GM12892 (cell line): ENCODE measurements at regions not wholly inside any gene's neighbourhood (a gene's known extent, or its start where the extent isn't known, plus 50 kb on each side); places are given as distances from the start of the nearest gene placed in this dataset.

ENCODE experiments used
- POLR2A ChIP-seq: IDR thresholded peaks from 2 replicates; pipeline ENCODE4 v1.6.1; 2011; ENCODE audit warnings: low read depth, low read length, control low read depth
- POLR2AphosphoS5 ChIP-seq: IDR thresholded peaks from 2 replicates; pipeline ENCODE4 v1.6.1; 2011; ENCODE audit warnings: low read depth, low read length, control low read depth

DNA sequence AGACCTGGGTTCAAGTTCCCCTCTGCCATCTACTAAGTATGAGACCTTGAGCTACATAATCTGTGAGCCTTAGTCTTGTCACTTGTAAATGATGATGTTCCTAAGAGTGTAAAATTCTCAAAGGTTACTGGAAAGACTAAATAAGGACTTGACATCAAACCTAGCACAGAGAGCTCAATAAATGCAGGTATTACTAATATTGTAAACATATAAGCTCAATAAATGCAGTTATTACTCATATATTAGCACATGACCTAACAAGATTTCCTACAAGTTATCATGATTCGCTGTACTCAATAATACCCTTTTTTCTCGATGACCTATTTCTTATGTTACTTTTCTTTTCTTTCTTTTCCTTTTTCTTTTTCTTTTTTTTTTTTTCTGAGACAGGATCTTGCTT lies 174.9 kb downstream of the ZNF281 start:
- TF ChIP-seq POLR2A (no peak), POLR2AphosphoS5 (no peak)
